ENCODE measurements at regions not wholly inside any gene's neighbourhood (a gene's known extent, or its start where the extent isn't known, plus 50 kb on each side); places are given as distances from the start of the nearest gene placed in this dataset.
"Not testable (repeated sequence)": the region's sequence is repeated elsewhere in the genome, so short reads cannot be mapped to it uniquely, and the experiment has no call there.

- DNase-seq (ENCODE audit: low spot score in 2 of 2) (no peak), ATAC-seq (replicated peaks; ENCODE audit: extremely low read depth, poor library complexity, severe bottlenecking) (no peak)
- H3K27me3 Mint-ChIP-seq: peaks cover 34% of the 10 kb centered on the region
- H3K4me1 Mint-ChIP-seq: no peaks in the 10 kb centered on the region
- no peaks in the 10 kb centered on the region for H3K36me3 Mint-ChIP-seq (ENCODE audit: insufficient read depth)
- H3K27ac Mint-ChIP-seq (ENCODE audit: low read depth): no peak overlapping the region
- H3K9me3 Mint-ChIP-seq: no peaks in the 10 kb centered on the region
- H3K4me3 Mint-ChIP-seq: no peak overlapping the region
Observed at GRCh38 chr12:127115468-127116035, 1151.4 kb upstream of the TMEM132C start.

- Mint-ChIP-seq H3K27me3 (peaks cover 23% of the 10 kb centered on the region), H3K36me3 (ENCODE audit: insufficient read depth) (no peaks in the 10 kb centered on the region), H3K4me1 (no peaks in the 10 kb centered on the region), H3K9me3 (no peaks in the 10 kb centered on the region), H3K4me3 (no peak overlapping the region), H3K27ac (ENCODE audit: low read depth) (no peak overlapping the region)
- DNase-seq (ENCODE audit: low spot score in 2 of 2): no peak
- ATAC-seq (replicated peaks; ENCODE audit: extremely low read depth, poor library complexity, severe bottlenecking): no peak
Observed at GRCh38 chr12:127118251-127118650, 1148.7 kb upstream of the TMEM132C start.

- peaks cover 18% of the 10 kb centered on the region for H3K27me3 Mint-ChIP-seq
Observed at GRCh38 chr12:127119600-127120140, 1147.3 kb upstream of the TMEM132C start.

GRCh38 chr12:127120851-127121250, 1146.1 kb upstream of the TMEM132C start:
- H3K9me3 Mint-ChIP-seq: no peaks in the 10 kb centered on the region
- no peak for ATAC-seq (replicated peaks; ENCODE audit: extremely low read depth, poor library complexity, severe bottlenecking)
- no peaks in the 10 kb centered on the region for H3K36me3 Mint-ChIP-seq (ENCODE audit: insufficient read depth)
- no peaks in the 10 kb centered on the region for H3K4me1 Mint-ChIP-seq
- no peak for DNase-seq (ENCODE audit: low spot score in 2 of 2)
- H3K27ac Mint-ChIP-seq (ENCODE audit: low read depth): no peak overlapping the region
- peaks cover 15% of the 10 kb centered on the region for H3K27me3 Mint-ChIP-seq
- H3K4me3 Mint-ChIP-seq: no peak overlapping the region

More at GRCh38 chr12:127119600-127120140, 1147.3 kb upstream of the TMEM132C start:
- ATAC-seq (replicated peaks; ENCODE audit: extremely low read depth, poor library complexity, severe bottlenecking) (no peak), DNase-seq (ENCODE audit: low spot score in 2 of 2) (no peak)
- no peaks in the 10 kb centered on the region for H3K9me3 Mint-ChIP-seq
- H3K4me3 Mint-ChIP-seq: no peak overlapping the region
- no peak overlapping the region for H3K27ac Mint-ChIP-seq (ENCODE audit: low read depth)
- no peaks in the 10 kb centered on the region for H3K36me3 Mint-ChIP-seq (ENCODE audit: insufficient read depth)
- H3K4me1 Mint-ChIP-seq: no peaks in the 10 kb centered on the region

- no peak overlapping the region for H3K27ac Mint-ChIP-seq (ENCODE audit: low read depth)
- no peak for DNase-seq (ENCODE audit: low spot score in 2 of 2)
- no peaks in the 10 kb centered on the region for H3K36me3 Mint-ChIP-seq (ENCODE audit: insufficient read depth)
- H3K4me1 Mint-ChIP-seq: no peaks in the 10 kb centered on the region
- H3K27me3 Mint-ChIP-seq: peaks cover 8% of the 10 kb centered on the region
- no peak for ATAC-seq (replicated peaks; ENCODE audit: extremely low read depth, poor library complexity, severe bottlenecking)
- no peak overlapping the region for H3K4me3 Mint-ChIP-seq
- no peaks in the 10 kb centered on the region for H3K9me3 Mint-ChIP-seq
Observed at GRCh38 chr12:127121494-127122084, 1145.4 kb upstream of the TMEM132C start.

GRCh38 chr12:127125607-127126259, 1141.2 kb upstream of the TMEM132C start:
- Mint-ChIP-seq H3K4me1 (no peaks in the 10 kb centered on the region), H3K27ac (ENCODE audit: low read depth) (no peak overlapping the region), H3K27me3 (peaks cover 29% of the 10 kb centered on the region), H3K4me3 (no peak overlapping the region), H3K9me3 (no peaks in the 10 kb centered on the region), H3K36me3 (ENCODE audit: insufficient read depth) (no peaks in the 10 kb centered on the region)
- no peak for DNase-seq (ENCODE audit: low spot score in 2 of 2)
- no peak for ATAC-seq (replicated peaks; ENCODE audit: extremely low read depth, poor library complexity, severe bottlenecking)

- no peaks in the 10 kb centered on the region for H3K36me3 Mint-ChIP-seq (ENCODE audit: insufficient read depth)
- H3K27ac Mint-ChIP-seq (ENCODE audit: low read depth): no peak overlapping the region
- no peaks in the 10 kb centered on the region for H3K9me3 Mint-ChIP-seq
- DNase-seq (ENCODE audit: low spot score in 2 of 2): no peak
- H3K4me3 Mint-ChIP-seq: no peak overlapping the region
- ATAC-seq (replicated peaks; ENCODE audit: extremely low read depth, poor library complexity, severe bottlenecking): no peak
- no peaks in the 10 kb centered on the region for H3K4me1 Mint-ChIP-seq
- H3K27me3 Mint-ChIP-seq: peaks cover 34% of the 10 kb centered on the region
Observed at GRCh38 chr12:127126260-127126628, 1140.7 kb upstream of the TMEM132C start.

GRCh38 chr12:127127897-127128296, 1139.1 kb upstream of the TMEM132C start:
- Mint-ChIP-seq H3K36me3 (ENCODE audit: insufficient read depth) (no peaks in the 10 kb centered on the region), H3K4me3 (no peak overlapping the region), H3K9me3 (no peaks in the 10 kb centered on the region), H3K4me1 (no peaks in the 10 kb centered on the region), H3K27me3 (peaks cover 40% of the 10 kb centered on the region), H3K27ac (ENCODE audit: low read depth) (no peak overlapping the region)
- DNase-seq (ENCODE audit: low spot score in 2 of 2) (no peak), ATAC-seq (replicated peaks; ENCODE audit: extremely low read depth, poor library complexity, severe bottlenecking) (no peak)

GRCh38 chr12:127130506-127131124, 1136.4 kb upstream of the TMEM132C start:
- Mint-ChIP-seq H3K27ac (ENCODE audit: low read depth) (no peak overlapping the region), H3K9me3 (no peaks in the 10 kb centered on the region), H3K4me3 (no peak overlapping the region)

GRCh38 chr12:127133675-127134335, 1133.2 kb upstream of the TMEM132C start:
- no peak overlapping the region for H3K27ac Mint-ChIP-seq (ENCODE audit: low read depth)
- no peaks in the 10 kb centered on the region for H3K9me3 Mint-ChIP-seq
- DNase-seq (ENCODE audit: low spot score in 2 of 2) (no peak), ATAC-seq (replicated peaks; ENCODE audit: extremely low read depth, poor library complexity, severe bottlenecking) (no peak)
- no peaks in the 10 kb centered on the region for H3K36me3 Mint-ChIP-seq (ENCODE audit: insufficient read depth)
- H3K27me3 Mint-ChIP-seq: peaks cover 43% of the 10 kb centered on the region
- H3K4me1 Mint-ChIP-seq: no peaks in the 10 kb centered on the region
- no peak overlapping the region for H3K4me3 Mint-ChIP-seq

More at GRCh38 chr12:127130506-127131124, 1136.4 kb upstream of the TMEM132C start:
- no peaks in the 10 kb centered on the region for H3K4me1 Mint-ChIP-seq
- no peak for DNase-seq (ENCODE audit: low spot score in 2 of 2)
- H3K36me3 Mint-ChIP-seq (ENCODE audit: insufficient read depth): no peaks in the 10 kb centered on the region
- H3K27me3 Mint-ChIP-seq: peaks cover 52% of the 10 kb centered on the region
- ATAC-seq (replicated peaks; ENCODE audit: extremely low read depth, poor library complexity, severe bottlenecking): no peak

- H3K27ac Mint-ChIP-seq (ENCODE audit: low read depth); ATAC-seq (replicated peaks; ENCODE audit: extremely low read depth, poor library complexity, severe bottlenecking); H3K4me3 Mint-ChIP-seq; DNase-seq (ENCODE audit: low spot score in 2 of 2); H3K36me3 Mint-ChIP-seq (ENCODE audit: insufficient read depth); H3K4me1 Mint-ChIP-seq: not testable (repeated sequence)
- Mint-ChIP-seq H3K9me3 (peaks cover 12% of the 10 kb centered on the region), H3K27me3 (peaks cover 40% of the 10 kb centered on the region)
Observed at GRCh38 chr12:127140864-127141484, 1126.0 kb upstream of the TMEM132C start.

- Mint-ChIP-seq H3K9me3 (peaks cover 12% of the 10 kb centered on the region), H3K27me3 (peaks cover 40% of the 10 kb centered on the region)
Observed at GRCh38 chr12:127143020-127143419, 1124.0 kb upstream of the TMEM132C start.

More at GRCh38 chr12:127143020-127143419, 1124.0 kb upstream of the TMEM132C start:
- H3K36me3 Mint-ChIP-seq (ENCODE audit: insufficient read depth): peaks cover 4% of the 10 kb centered on the region
- H3K4me3 Mint-ChIP-seq: no peak overlapping the region
- H3K27ac Mint-ChIP-seq (ENCODE audit: low read depth): no peak overlapping the region
- DNase-seq (ENCODE audit: low spot score in 2 of 2) (no peak), ATAC-seq (replicated peaks; ENCODE audit: extremely low read depth, poor library complexity, severe bottlenecking) (no peak)
- H3K4me1 Mint-ChIP-seq: peaks cover 11% of the 10 kb centered on the region
